Iris pigment epithelial cell (primary cell): ENCODE measurements at regions not wholly inside any gene's neighbourhood (a gene's known extent, or its start where the extent isn't known, plus 50 kb on each side); places are given as distances from the start of the nearest gene placed in this dataset.

Source experiments
- DNase-seq: peaks from one replicate; pipeline ENCODE4 v3.0.0-alpha.2; 2011; ENCODE audit warnings: low read depth

GRCh38 chr15:35657679-35658311 lies 111.8 kb upstream of the DPH6 start:
- peak; percentile 28 for DNase-seq

GRCh38 chr15:35663956-35664355 lies 118.0 kb upstream of the DPH6 start:
- peak; percentile 43 for DNase-seq

GRCh38 chr15:35665896-35666536 lies 120.1 kb upstream of the DPH6 start:
- no peak for DNase-seq

GRCh38 chr15:35667908-35668307 lies 121.9 kb upstream of the DPH6 start:
- DNase-seq: no peak

DNA sequence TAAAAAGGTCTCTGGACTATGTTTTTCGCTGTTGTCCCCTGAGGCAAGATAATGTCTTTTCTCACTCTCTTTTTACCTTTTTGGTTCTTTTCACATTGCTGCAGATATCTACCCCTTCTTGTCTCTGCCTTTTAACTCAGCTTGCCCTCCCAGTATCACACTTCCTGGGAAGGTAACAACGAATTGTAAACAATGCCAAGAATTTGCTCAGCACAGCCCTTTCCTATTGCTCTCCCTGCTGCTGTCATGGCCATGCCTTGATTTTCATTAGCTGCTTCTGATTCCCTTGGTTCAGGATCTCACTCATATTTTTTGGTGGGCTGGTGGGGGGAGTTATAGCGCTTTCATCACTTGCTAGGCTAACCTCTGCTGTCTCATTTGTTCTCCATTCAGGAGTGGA lies 123.1 kb upstream of the DPH6 start:
- no peak for DNase-seq

- no peak for DNase-seq
These were observed 123.6 kb upstream of the DPH6 start for GRCh38 chr15:35669432-35670045.

DNA sequence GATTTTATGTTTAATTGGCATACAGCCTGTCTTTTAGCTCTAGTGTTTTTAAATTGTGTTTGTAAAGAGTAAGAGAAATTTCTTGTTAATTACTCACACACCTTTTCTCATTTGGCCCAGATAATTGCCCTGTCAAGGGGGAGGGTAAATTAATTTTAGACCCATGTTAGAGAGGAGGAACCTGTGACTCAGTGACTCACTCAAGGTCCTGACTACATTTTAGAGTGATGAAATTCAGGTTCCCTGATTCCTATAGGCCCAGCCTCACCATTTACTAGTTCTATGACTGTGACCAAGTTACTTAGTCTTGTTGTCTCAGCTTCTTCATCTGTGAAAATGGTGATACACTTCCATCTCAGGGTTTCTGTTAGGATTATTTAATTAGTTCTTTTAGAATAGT lies 125.2 kb upstream of the DPH6 start:
- DNase-seq: peak; percentile 34

DNA sequence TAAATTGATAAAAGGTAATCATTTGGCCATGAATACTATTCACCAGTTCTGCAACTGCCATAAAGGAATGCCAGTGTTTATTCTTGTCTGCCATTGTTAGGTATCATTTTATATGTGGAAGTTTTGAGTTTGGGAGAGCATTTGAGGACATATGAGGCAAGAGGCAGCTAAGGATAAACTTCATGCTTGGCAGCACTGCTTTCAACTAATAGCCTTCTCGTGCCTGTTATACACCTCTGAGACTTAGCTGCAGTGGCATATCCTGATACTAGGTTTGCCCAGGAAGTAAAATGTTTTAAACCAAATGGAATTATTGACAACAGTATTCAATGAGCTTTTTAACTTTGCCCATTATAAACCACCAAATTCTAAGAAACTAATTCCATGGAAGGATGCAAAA lies 126.0 kb upstream of the DPH6 start:
- no peak for DNase-seq

DNA sequence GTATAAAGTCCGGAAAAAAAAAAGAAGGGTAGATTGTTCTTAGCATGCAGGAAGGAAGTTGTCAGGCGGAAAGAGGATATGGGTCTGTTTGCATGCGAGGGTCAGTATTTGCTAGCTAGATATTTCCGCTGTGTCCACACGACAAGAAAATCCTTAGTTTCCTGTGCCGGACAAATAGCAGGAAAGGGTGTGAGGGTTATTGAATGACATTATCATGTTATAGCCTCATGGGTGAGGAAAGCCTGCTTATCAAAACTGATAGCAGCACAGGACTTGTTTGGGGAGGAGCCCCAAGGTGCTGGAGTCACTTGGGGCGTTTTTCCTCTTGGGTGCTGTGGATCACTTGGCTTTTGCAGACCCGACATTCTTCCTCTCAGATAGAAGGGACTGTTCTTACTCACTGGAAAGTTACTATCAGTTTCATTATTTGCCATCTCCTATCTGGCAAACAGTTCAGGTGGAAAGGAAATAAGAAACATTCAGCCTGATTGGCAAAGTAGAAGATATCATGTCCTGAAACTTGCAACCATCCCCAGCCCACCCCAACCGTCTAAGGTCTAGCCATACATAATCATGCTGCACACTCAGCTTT lies 127.2 kb upstream of the DPH6 start:
- no peak for DNase-seq

- peak; percentile 81 for DNase-seq
These were observed 129.2 kb upstream of the DPH6 start for GRCh38 chr15:35674873-35675781.

- no peak for DNase-seq
These were observed 132.8 kb upstream of the DPH6 start for GRCh38 chr15:35678774-35679173.

DNA sequence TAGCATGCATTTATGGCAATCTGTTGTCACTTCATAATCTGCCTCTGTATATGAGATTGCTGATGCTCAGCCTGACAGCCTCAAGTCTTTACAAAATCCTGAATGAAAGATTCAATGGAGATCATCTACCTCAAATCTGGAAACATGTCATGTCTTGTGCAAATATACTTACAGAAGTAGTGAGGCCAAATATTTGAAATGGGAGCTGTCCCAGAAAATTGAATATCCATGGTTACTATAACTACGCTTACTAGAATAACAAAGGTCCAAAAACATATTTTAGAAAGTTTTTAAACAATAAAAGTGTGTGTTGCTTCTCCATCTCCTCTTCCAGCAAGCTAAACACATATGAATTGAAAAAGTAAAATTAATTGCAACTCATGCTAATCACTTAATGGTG lies 133.2 kb upstream of the DPH6 start:
- no peak for DNase-seq

- DNase-seq: peak; percentile 50
These were observed 135.0 kb upstream of the DPH6 start for GRCh38 chr15:35680951-35681350.

- DNase-seq: no peak
These were observed 140.4 kb upstream of the DPH6 start for GRCh38 chr15:35686347-35686746.

- DNase-seq: no peak
These were observed 143.3 kb upstream of the DPH6 start for GRCh38 chr15:35689266-35689665.

DNA sequence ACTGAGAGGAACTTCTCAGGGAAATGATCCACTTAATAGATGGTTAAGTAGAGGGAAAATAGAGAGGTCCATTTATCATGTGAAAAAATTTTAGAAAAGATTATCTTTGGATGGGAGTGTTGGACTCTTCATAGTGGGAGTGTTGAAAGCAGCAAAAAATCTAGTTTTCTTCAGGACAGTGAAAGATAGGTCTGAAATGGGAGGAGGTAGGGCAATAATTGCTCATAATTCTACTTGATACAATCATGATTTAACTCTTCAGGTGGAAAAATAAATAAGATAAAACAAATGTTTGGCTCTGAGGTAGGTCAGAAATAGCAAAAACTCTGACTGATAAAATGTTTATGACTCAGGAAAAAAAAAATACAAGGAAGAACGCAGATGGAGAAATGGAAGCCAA lies 144.1 kb upstream of the DPH6 start:
- no peak for DNase-seq

- peak; percentile 98 for DNase-seq
These were observed 144.7 kb upstream of the DPH6 start for GRCh38 chr15:35690698-35691116.

DNA sequence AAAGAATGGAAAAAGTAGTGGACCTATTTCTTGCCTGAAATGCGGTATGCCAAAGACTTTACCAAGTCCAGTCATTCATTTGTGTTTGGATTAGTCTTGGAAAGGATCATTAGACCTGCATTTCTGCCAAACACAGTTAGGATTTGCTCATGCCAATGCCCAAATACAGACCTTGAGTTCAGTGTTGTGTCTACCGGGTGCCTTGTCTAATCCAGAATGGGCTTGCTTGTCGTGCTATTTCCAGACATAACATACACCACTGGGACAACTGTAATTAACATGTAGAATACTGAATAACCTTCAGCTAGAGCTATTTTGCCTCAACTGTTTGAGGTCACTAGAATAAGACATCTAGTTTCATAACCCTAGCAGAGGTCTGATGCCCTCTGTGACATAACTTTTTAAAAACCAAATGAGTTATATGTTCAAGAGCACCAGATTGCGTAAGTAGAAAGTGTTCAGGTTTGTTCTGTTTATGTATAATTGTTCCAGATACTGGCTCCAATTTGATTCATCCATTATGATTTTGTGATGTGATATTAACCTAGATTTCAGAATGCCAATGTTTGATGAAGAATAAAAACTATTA lies 145.3 kb upstream of the DPH6 start:
- no peak for DNase-seq

- peak; percentile 50 for DNase-seq
These were observed 146.2 kb upstream of the DPH6 start for GRCh38 chr15:35691891-35692867.

DNA sequence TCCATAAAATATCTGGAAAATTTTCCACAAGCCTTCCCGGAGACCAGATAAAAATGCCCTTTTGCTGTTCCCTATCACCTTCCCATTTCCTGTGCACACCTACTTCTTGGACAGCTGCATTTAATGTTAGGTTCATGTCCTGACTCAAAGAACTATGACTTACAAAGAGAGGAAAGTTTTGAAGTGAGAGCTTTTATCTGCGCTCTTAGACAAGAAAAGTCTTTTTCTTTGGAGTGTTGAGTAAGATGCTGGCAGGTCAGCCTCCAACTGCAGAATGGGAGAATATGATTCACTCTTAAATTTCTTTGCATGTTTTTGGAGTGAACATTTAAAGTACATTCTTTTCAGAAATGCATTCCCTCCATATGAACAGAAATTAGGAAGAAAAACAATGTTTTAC lies 147.3 kb upstream of the DPH6 start:
- DNase-seq: peak; percentile 81

GRCh38 chr15:35693886-35694285 lies 147.9 kb upstream of the DPH6 start:
- DNase-seq: no peak
